Stomach (tissue), 8 donors: ENCODE measurements at regions not wholly inside any gene's neighbourhood (a gene's known extent, or its start where the extent isn't known, plus 50 kb on each side); places are given as distances from the start of the nearest gene placed in this dataset.
A peak's percentile ranks its signal among the peaks of the same experiment; 100 is the strongest.

ENCODE experiments used
- DNase-seq, 2 donors: peaks; one replicate each; pipeline versions ENCODE4 v3.0.0 to v3.0.0-alpha.2; 2013 to 2019
- H3K27ac ChIP-seq, 5 donors: fragments of 200-600 bp in 4 of 5; sonication (generic) in 4 of 5; one replicate each; pipeline ENCODE4 v1.5.1; 2013 to 2019; ENCODE audit warnings: mild to moderate bottlenecking in 1 of 5, moderate library complexity in 1 of 5
- H3K27me3 ChIP-seq, 3 donors: fragments of 200-600 bp; sonication (generic); one replicate each; pipeline ENCODE4 v1.5.1; 2017 to 2019; ENCODE audit warnings: mixed run types in 1 of 3
- H3K36me3 ChIP-seq, 4 donors: fragments of 200-600 bp; sonication (generic); 1 replicate in 3 of 4; 2 replicates in 1 of 4; pipeline ENCODE4 v1.5.1; 2016 to 2019
- H3K4me1 ChIP-seq, 4 donors: fragments of 200-600 bp; sonication (generic); one replicate each; pipeline ENCODE4 v1.5.1; 2016 to 2019
- H3K4me3 ChIP-seq, 4 donors: fragments of 200-600 bp; sonication (generic) in 3 of 4; one replicate each; pipeline ENCODE4 v1.5.1; 2016 to 2019; ENCODE audit warnings: mild to moderate bottlenecking in 1 of 4
- H3K9me3 ChIP-seq, 4 donors: fragments of 200-600 bp; sonication (generic); one replicate each; pipeline ENCODE4 v1.5.1; 2016 to 2019
- CTCF ChIP-seq, 7 experiments: fragments of 450-650 bp in 4 of 7; fragments of 200-600 bp in 3 of 7; sonication (generic) in 3 of 7; IDR thresholded peaks; one replicate each; pipeline ENCODE4 v1.5.1; 2016 to 2019; ENCODE audit warnings: antibody characterized with exemption in 7 of 7, control low read depth in 2 of 7, mild to moderate bottlenecking in 1 of 7
- EP300 ChIP-seq: sonication (generic); formaldehyde crosslinking; IDR thresholded peaks from one replicate; pipeline ENCODE4 v1.6.1; 2017; ENCODE audit warnings: antibody characterized with exemption
- POLR2A ChIP-seq, 4 donors: fragments of 450-650 bp; IDR thresholded peaks; one replicate each; pipeline ENCODE4 v1.6.1; 2016; ENCODE audit warnings: antibody characterized with exemption in 4 of 4, control low read depth in 2 of 4, mild to moderate bottlenecking in 1 of 4, moderate library complexity in 1 of 4
- POLR2AphosphoS5 ChIP-seq, 3 donors: sonication (generic); formaldehyde crosslinking; IDR thresholded peaks; one replicate each; pipeline ENCODE4 v1.6.1; 2016; ENCODE audit warnings: antibody characterized with exemption in 3 of 3
- WGBS, 5 donors: extraction: QIAGEN DNeasy Blood & Tissue Kit in 3 of 5; methylation state at CpG; one replicate each; pipeline versions ENCODE4 v1.1.5 to v1.1.7; 2013 to 2018; 5-methylcytosine and 5-hydroxymethylcytosine counted together
- intact Hi-C: fragments of 100-400 bp; cut with DNase I; formaldehyde crosslinking; loops from one replicate; pipeline ENCODE4 v1.15.1; 2023; ENCODE audit warnings: low total_unique reads
- donor health status: healthy with polysubstance abuse.
- donor health status: Bipolar disorder and iron deficiency.
- donor health status: healthy.

- H3K27ac ChIP-seq: no peak overlapping the region
- no peaks in the 10 kb centered on the region for H3K36me3 ChIP-seq
- intact Hi-C loops: no loop called here
- TF ChIP-seq POLR2AphosphoS5 (IDR thresholded peaks at IDR 0.05): no peak
- TF ChIP-seq CTCF (IDR thresholded peaks at IDR 0.05): no peak
- TF ChIP-seq POLR2A (IDR thresholded peaks at IDR 0.05): no peak
- TF ChIP-seq EP300: no peak
- DNase-seq: no peak
- H3K4me1 ChIP-seq: no peaks in the 10 kb centered on the region
- no peaks in the 10 kb centered on the region for H3K9me3 ChIP-seq
- no peaks in the 10 kb centered on the region for H3K27me3 ChIP-seq
- H3K4me3 ChIP-seq: no peak overlapping the region
Observed at GRCh38 chr5:39774605-39775004, 349.8 kb upstream of the DAB2 start.

- Histone ChIP-seq H3K4me1 (no peaks in the 10 kb centered on the region), H3K27me3 (no peaks in the 10 kb centered on the region), H3K4me3 (no peak overlapping the region), H3K9me3 (peaks cover 0 to 4% (median 0%) of the 10 kb centered on the region in 4 donors), H3K27ac (no peak overlapping the region), H3K36me3 (no peaks in the 10 kb centered on the region)
- 53 to 69% (median 59%) methylated on average over 2 of the region's 2 CpGs for WGBS, 5 donors
- intact Hi-C loops: no loop called here
- no peak for DNase-seq
- TF ChIP-seq POLR2A (IDR thresholded peaks at IDR 0.05) (no peak), CTCF (IDR thresholded peaks at IDR 0.05) (no peak), EP300 (no peak), POLR2AphosphoS5 (IDR thresholded peaks at IDR 0.05) (no peak)
Observed at GRCh38 chr5:39772307-39772706, 347.5 kb upstream of the DAB2 start.

- Histone ChIP-seq H3K27me3 (no peaks in the 10 kb centered on the region), H3K9me3 (peaks cover 0 to 4% (median 0%) of the 10 kb centered on the region in 4 donors), H3K4me3 (no peak overlapping the region), H3K36me3 (no peaks in the 10 kb centered on the region), H3K4me1 (no peaks in the 10 kb centered on the region), H3K27ac (no peak overlapping the region)
- intact Hi-C loops: no loop called here
- DNase-seq: no peak
- WGBS, 5 donors: 90 to 93% (median 93%) methylated on average over 5 of the region's 5 CpGs
- TF ChIP-seq POLR2A (IDR thresholded peaks at IDR 0.05): no peak
- no peak for TF ChIP-seq CTCF (IDR thresholded peaks at IDR 0.05)
- no peak for TF ChIP-seq EP300
- no peak for TF ChIP-seq POLR2AphosphoS5 (IDR thresholded peaks at IDR 0.05)
Observed at GRCh38 chr5:39767916-39768315, 343.1 kb upstream of the DAB2 start.

- Histone ChIP-seq H3K4me1 (no peaks in the 10 kb centered on the region), H3K36me3 (no peaks in the 10 kb centered on the region), H3K27ac (no peak overlapping the region), H3K9me3 (peaks cover 0 to 4% (median 0%) of the 10 kb centered on the region in 4 donors), H3K4me3 (no peak overlapping the region), H3K27me3 (no peaks in the 10 kb centered on the region)
- DNase-seq: peak in 1 of 2 donors; percentile 13
- TF ChIP-seq POLR2A (IDR thresholded peaks at IDR 0.05): no peak
- TF ChIP-seq POLR2AphosphoS5 (IDR thresholded peaks at IDR 0.05): no peak
- no peak for TF ChIP-seq EP300
- no peak for TF ChIP-seq CTCF (IDR thresholded peaks at IDR 0.05)
- intact Hi-C loops: no loop called here
- WGBS, 5 donors: 36 to 55% (median 45%) methylated on average over 2 of the region's 2 CpGs
Observed at GRCh38 chr5:39765366-39765765, 340.6 kb upstream of the DAB2 start.
